ENCODE measurements at regions not wholly inside any gene's neighbourhood (a gene's known extent, or its start where the extent isn't known, plus 50 kb on each side); places are given as distances from the start of the nearest gene placed in this dataset.

- no peaks in the 10 kb centered on the region for H3K9me3 ChIP-seq (replicated peaks; ENCODE audit: low read length)
- H3K9ac ChIP-seq (ENCODE audit: low read depth, low read length) = no peak overlapping the region
- H3K4me1 ChIP-seq (ENCODE audit: control insufficient read depth, insufficient read depth, low read length) = no peaks in the 10 kb centered on the region
- H3K4me2 ChIP-seq (ENCODE audit: low read length) = no peak overlapping the region
- H3K36me3 ChIP-seq (ENCODE audit: insufficient read depth, low read length) = no peaks in the 10 kb centered on the region
- no peak overlapping the region for H3K4me3 ChIP-seq (ENCODE audit: low read length)
- H3K27me3 ChIP-seq (ENCODE audit: control insufficient read depth, insufficient read depth, low read length) = no peaks in the 10 kb centered on the region
Observed at GRCh38 chr18:60981682-60982328, 351.4 kb upstream of the CDH20 start.

GRCh38 chr18:60982329-60982695 lies 350.9 kb upstream of the CDH20 start:
- H3K4me3 ChIP-seq (ENCODE audit: low read length) = no peak overlapping the region
- H3K36me3 ChIP-seq (ENCODE audit: insufficient read depth, low read length) = no peaks in the 10 kb centered on the region
- H3K4me1 ChIP-seq (ENCODE audit: control insufficient read depth, insufficient read depth, low read length) = no peaks in the 10 kb centered on the region
- H3K9me3 ChIP-seq (replicated peaks; ENCODE audit: low read length) = no peaks in the 10 kb centered on the region
- H3K27me3 ChIP-seq (ENCODE audit: control insufficient read depth, insufficient read depth, low read length) = no peaks in the 10 kb centered on the region
- no peak overlapping the region for H3K9ac ChIP-seq (ENCODE audit: low read depth, low read length)
- H3K4me2 ChIP-seq (ENCODE audit: low read length) = no peak overlapping the region

DNA sequence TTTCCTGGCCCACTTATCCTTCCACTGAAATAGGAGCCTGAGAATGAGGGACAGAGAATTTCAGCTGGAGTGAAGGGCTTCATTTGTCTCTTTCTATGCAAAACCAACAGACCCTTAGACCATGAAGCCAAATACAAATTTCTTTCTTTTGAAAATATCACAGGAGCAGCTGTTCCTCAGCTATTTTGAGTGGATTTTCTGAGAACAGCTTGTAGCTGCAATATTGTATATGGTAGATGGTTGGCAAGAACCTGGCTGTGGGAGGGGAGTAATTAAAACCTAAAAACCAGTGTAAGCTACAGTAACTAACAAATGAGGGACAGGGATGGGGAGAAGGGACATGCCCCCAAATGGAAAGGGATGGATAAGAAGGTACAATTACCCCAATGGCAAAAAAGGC lies 350.3 kb upstream of the CDH20 start:
- no peaks in the 10 kb centered on the region for H3K9me3 ChIP-seq (replicated peaks; ENCODE audit: low read length)
- no peaks in the 10 kb centered on the region for H3K4me1 ChIP-seq (ENCODE audit: control insufficient read depth, insufficient read depth, low read length)
- H3K27me3 ChIP-seq (ENCODE audit: control insufficient read depth, insufficient read depth, low read length) = no peaks in the 10 kb centered on the region
- H3K4me2 ChIP-seq (ENCODE audit: low read length) = no peak overlapping the region
- no peaks in the 10 kb centered on the region for H3K36me3 ChIP-seq (ENCODE audit: insufficient read depth, low read length)
- H3K9ac ChIP-seq (ENCODE audit: low read depth, low read length) = no peak overlapping the region
- H3K4me3 ChIP-seq (ENCODE audit: low read length) = no peak overlapping the region

GRCh38 chr18:60984510-60984909 lies 348.7 kb upstream of the CDH20 start:
- Histone ChIP-seq H3K4me2 (ENCODE audit: low read length) (no peak overlapping the region), H3K4me3 (ENCODE audit: low read length) (no peak overlapping the region), H3K27me3 (ENCODE audit: control insufficient read depth, insufficient read depth, low read length) (no peaks in the 10 kb centered on the region), H3K9me3 (replicated peaks; ENCODE audit: low read length) (no peaks in the 10 kb centered on the region), H3K36me3 (ENCODE audit: insufficient read depth, low read length) (no peaks in the 10 kb centered on the region), H3K4me1 (ENCODE audit: control insufficient read depth, insufficient read depth, low read length) (no peaks in the 10 kb centered on the region), H3K9ac (ENCODE audit: low read depth, low read length) (no peak overlapping the region)

GRCh38 chr18:60987963-60988362 lies 345.3 kb upstream of the CDH20 start:
- H3K4me1 ChIP-seq (ENCODE audit: control insufficient read depth, insufficient read depth, low read length) = no peaks in the 10 kb centered on the region
- no peaks in the 10 kb centered on the region for H3K9me3 ChIP-seq (replicated peaks; ENCODE audit: low read length)
- no peaks in the 10 kb centered on the region for H3K36me3 ChIP-seq (ENCODE audit: insufficient read depth, low read length)
- H3K4me2 ChIP-seq (ENCODE audit: low read length) = no peak overlapping the region
- H3K4me3 ChIP-seq (ENCODE audit: low read length) = no peak overlapping the region
- no peaks in the 10 kb centered on the region for H3K27me3 ChIP-seq (ENCODE audit: control insufficient read depth, insufficient read depth, low read length)
- H3K9ac ChIP-seq (ENCODE audit: low read depth, low read length) = no peak overlapping the region

- H3K4me2 ChIP-seq (ENCODE audit: low read length) = no peak overlapping the region
- H3K36me3 ChIP-seq (ENCODE audit: insufficient read depth, low read length) = no peaks in the 10 kb centered on the region
- no peaks in the 10 kb centered on the region for H3K9me3 ChIP-seq (replicated peaks; ENCODE audit: low read length)
- H3K4me1 ChIP-seq (ENCODE audit: control insufficient read depth, insufficient read depth, low read length) = no peaks in the 10 kb centered on the region
- H3K4me3 ChIP-seq (ENCODE audit: low read length) = no peak overlapping the region
- no peak overlapping the region for H3K9ac ChIP-seq (ENCODE audit: low read depth, low read length)
- no peaks in the 10 kb centered on the region for H3K27me3 ChIP-seq (ENCODE audit: control insufficient read depth, insufficient read depth, low read length)
Observed at GRCh38 chr18:60996326-60996725, 336.9 kb upstream of the CDH20 start.

GRCh38 chr18:60996822-60997221 lies 336.4 kb upstream of the CDH20 start:
- Histone ChIP-seq H3K4me1 (ENCODE audit: control insufficient read depth, insufficient read depth, low read length) (no peaks in the 10 kb centered on the region), H3K9ac (ENCODE audit: low read depth, low read length) (no peak overlapping the region), H3K36me3 (ENCODE audit: insufficient read depth, low read length) (no peaks in the 10 kb centered on the region), H3K4me3 (ENCODE audit: low read length) (no peak overlapping the region), H3K4me2 (ENCODE audit: low read length) (no peak overlapping the region), H3K27me3 (ENCODE audit: control insufficient read depth, insufficient read depth, low read length) (no peaks in the 10 kb centered on the region), H3K9me3 (replicated peaks; ENCODE audit: low read length) (no peaks in the 10 kb centered on the region)

GRCh38 chr18:61001138-61001537 lies 332.1 kb upstream of the CDH20 start:
- Histone ChIP-seq H3K4me1 (ENCODE audit: control insufficient read depth, insufficient read depth, low read length) (no peaks in the 10 kb centered on the region), H3K9me3 (replicated peaks; ENCODE audit: low read length) (no peaks in the 10 kb centered on the region), H3K27me3 (ENCODE audit: control insufficient read depth, insufficient read depth, low read length) (no peaks in the 10 kb centered on the region), H3K36me3 (ENCODE audit: insufficient read depth, low read length) (no peaks in the 10 kb centered on the region), H3K4me2 (ENCODE audit: low read length) (no peak overlapping the region), H3K9ac (ENCODE audit: low read depth, low read length) (no peak overlapping the region), H3K4me3 (ENCODE audit: low read length) (no peak overlapping the region)

DNA sequence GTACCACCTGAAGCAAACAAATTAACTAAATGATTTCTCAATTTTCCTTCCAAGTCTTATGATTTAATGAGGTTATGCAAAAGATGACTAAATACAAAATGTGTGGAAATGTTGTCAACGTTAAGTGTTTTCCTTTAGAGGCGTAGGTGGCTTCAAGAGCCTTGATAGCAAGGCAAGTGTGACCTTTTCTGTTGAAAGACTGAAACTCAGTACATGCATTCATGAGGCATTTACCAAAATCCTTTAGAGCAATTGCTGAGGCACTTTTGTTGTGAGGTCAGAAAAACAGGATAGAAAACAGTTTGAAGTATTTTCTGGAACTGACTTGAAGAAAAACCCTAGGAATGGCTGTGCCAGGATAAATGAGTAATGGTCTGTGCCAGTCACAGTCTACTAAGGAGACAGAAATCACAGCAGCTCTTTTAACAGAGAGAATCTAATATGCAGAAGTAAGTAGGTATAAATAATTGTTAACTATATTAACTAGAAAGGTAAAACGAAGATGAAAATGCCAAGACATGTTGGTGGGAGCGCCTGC lies 326.5 kb upstream of the CDH20 start:
- Histone ChIP-seq H3K4me1 (ENCODE audit: control insufficient read depth, insufficient read depth, low read length) (no peaks in the 10 kb centered on the region), H3K4me3 (ENCODE audit: low read length) (no peak overlapping the region), H3K27me3 (ENCODE audit: control insufficient read depth, insufficient read depth, low read length) (no peaks in the 10 kb centered on the region), H3K9ac (ENCODE audit: low read depth, low read length) (no peak overlapping the region), H3K36me3 (ENCODE audit: insufficient read depth, low read length) (no peaks in the 10 kb centered on the region), H3K9me3 (replicated peaks; ENCODE audit: low read length) (peaks cover 3% of the 10 kb centered on the region), H3K4me2 (ENCODE audit: low read length) (no peak overlapping the region)

DNA sequence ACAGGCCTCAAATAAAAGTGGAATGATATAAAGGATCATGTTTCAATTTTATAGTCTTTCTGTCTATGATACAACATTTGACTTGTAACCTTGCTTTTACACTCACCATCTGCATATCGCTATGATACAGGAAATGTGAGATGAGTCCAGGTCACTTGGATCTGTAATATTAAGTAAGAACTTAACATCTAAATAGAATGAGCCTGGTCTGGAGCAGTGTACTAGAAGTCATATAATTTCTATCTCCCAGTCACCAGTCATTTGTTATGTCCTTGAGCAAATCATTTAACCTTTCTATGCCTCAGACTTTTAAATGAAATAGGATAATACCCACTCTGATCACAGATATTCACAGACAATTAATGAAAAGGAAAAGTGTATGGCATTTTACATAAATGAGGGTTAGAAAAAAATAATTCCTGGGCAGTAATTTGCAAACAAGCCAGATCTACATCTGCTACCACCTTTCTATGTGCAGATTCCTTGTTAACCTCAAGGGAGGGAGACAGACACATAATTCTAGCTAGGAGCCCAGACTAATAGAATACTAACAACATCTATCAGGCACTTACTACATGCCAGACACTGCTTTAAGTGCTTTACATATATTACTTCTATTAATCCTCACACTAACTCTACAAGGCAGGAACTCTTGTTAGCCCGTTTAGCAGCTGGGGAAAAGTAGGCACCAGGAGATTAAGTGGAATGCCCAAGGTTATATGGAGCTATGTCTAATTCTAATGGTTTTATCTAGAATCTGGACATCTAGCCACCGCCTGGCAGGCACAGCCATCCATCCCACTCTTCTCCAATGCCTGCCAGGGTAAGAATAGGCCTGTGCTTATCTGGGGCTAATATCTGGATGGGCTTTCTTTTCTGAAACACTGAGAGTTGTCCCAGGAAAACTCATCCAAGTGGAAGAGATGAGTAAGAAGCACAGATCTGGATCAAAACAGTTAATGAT lies 313.6 kb upstream of the CDH20 start:
- Histone ChIP-seq H3K9me3 (replicated peaks; ENCODE audit: low read length) (no peaks in the 10 kb centered on the region), H3K4me2 (ENCODE audit: low read length) (no peak overlapping the region), H3K4me3 (ENCODE audit: low read length) (no peak overlapping the region), H3K27me3 (ENCODE audit: control insufficient read depth, insufficient read depth, low read length) (no peaks in the 10 kb centered on the region), H3K36me3 (ENCODE audit: insufficient read depth, low read length) (no peaks in the 10 kb centered on the region), H3K4me1 (ENCODE audit: control insufficient read depth, insufficient read depth, low read length) (no peaks in the 10 kb centered on the region), H3K9ac (ENCODE audit: low read depth, low read length) (no peak overlapping the region)

DNA sequence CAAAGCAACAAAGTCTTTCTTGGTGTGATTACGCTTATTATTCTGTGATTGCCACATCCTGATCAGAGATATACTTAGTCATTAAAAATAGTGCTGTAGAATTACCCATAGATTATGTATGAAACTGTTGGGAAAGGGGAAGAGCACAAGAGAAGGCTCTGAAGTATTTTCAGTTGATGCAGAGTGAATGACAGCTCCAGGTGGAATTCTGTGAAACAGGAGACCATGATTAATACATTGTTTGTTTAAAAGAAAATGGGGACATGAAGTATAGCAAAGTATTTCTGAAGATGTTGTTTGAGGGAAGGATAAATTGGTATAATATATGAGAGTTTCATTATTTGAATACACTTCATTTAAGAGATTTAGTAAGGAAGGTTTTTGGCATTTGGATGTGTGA lies 307.6 kb upstream of the CDH20 start:
- no peaks in the 10 kb centered on the region for H3K36me3 ChIP-seq (ENCODE audit: insufficient read depth, low read length)
- H3K27me3 ChIP-seq (ENCODE audit: control insufficient read depth, insufficient read depth, low read length) = no peaks in the 10 kb centered on the region
- no peak overlapping the region for H3K4me2 ChIP-seq (ENCODE audit: low read length)

More for the DNA sequence above, 307.6 kb upstream of the CDH20 start:
- H3K9me3 ChIP-seq (replicated peaks; ENCODE audit: low read length) = no peaks in the 10 kb centered on the region
- no peak overlapping the region for H3K4me3 ChIP-seq (ENCODE audit: low read length)
- no peaks in the 10 kb centered on the region for H3K4me1 ChIP-seq (ENCODE audit: control insufficient read depth, insufficient read depth, low read length)
- H3K9ac ChIP-seq (ENCODE audit: low read depth, low read length) = no peak overlapping the region

Data from skeletal muscle satellite cell (primary cell).